HS-5 (cell line): ENCODE measurements at regions not wholly inside any gene's neighbourhood (a gene's known extent, or its start where the extent isn't known, plus 50 kb on each side); places are given as distances from the start of the nearest gene placed in this dataset.

Experiments
- DNase-seq: peaks from one replicate; pipeline ENCODE4 v3.0.0-alpha.2; 2012; ENCODE audit warnings: low read depth

- DNase-seq = no peak
Measured at GRCh38 chr4:100285121-100285520, 94.9 kb upstream of the DDIT4L start.

GRCh38 chr4:100284129-100284880, 94.0 kb upstream of the DDIT4L start:
- DNase-seq = no peak

GRCh38 chr4:100280807-100281206, 90.5 kb upstream of the DDIT4L start:
- no peak for DNase-seq

- no peak for DNase-seq
Measured at GRCh38 chr4:100278567-100278966, 88.3 kb upstream of the DDIT4L start.

- no peak for DNase-seq
Measured at GRCh38 chr4:100269446-100269845, 79.2 kb upstream of the DDIT4L start.

- no peak for DNase-seq
Measured at GRCh38 chr4:100268789-100269188, 78.5 kb upstream of the DDIT4L start.

GRCh38 chr4:100261346-100261745, 71.1 kb upstream of the DDIT4L start:
- DNase-seq = no peak

GRCh38 chr4:100258675-100259074, 68.4 kb upstream of the DDIT4L start:
- DNase-seq = no peak

GRCh38 chr4:100257567-100257966, 67.3 kb upstream of the DDIT4L start:
- DNase-seq = no peak

GRCh38 chr4:100254237-100254636, 64.0 kb upstream of the DDIT4L start:
- no peak for DNase-seq

- DNase-seq = no peak
Measured at GRCh38 chr4:100248476-100248875, 58.2 kb upstream of the DDIT4L start.

GRCh38 chr4:100246697-100247096, 56.4 kb upstream of the DDIT4L start:
- no peak for DNase-seq

GRCh38 chr4:100244347-100244746, 54.1 kb upstream of the DDIT4L start:
- DNase-seq = no peak
